HG03108 (cell line): ENCODE measurements at regions not wholly inside any gene's neighbourhood (a gene's known extent, or its start where the extent isn't known, plus 50 kb on each side); places are given as distances from the start of the nearest gene placed in this dataset.
"Not testable (repeated sequence)": the region's sequence is repeated elsewhere in the genome, so short reads cannot be mapped to it uniquely, and the experiment has no call there.

ENCODE experiments used
- ATAC-seq: cut with Tn5 transposase; IDR thresholded peaks from one replicate; pipeline ENCODE4 v1.9.1; 2021; ENCODE audit warnings: moderate library complexity; ENCODE audit not compliant: unreplicated experiment

GRCh38 chr5:50898966-50899365, 232.5 kb downstream of the PARP8 start:
- ATAC-seq, result no peak

- no peak for ATAC-seq
Observed at GRCh38 chr5:50900952-50901510, 234.6 kb downstream of the PARP8 start.

GRCh38 chr5:50903651-50904050, 237.2 kb downstream of the PARP8 start:
- no peak for ATAC-seq

GRCh38 chr5:50905996-50906570, 239.6 kb downstream of the PARP8 start:
- ATAC-seq, result no peak

- ATAC-seq, result not testable (repeated sequence)
Observed at GRCh38 chr5:50920160-50920559, 253.7 kb downstream of the PARP8 start.

GRCh38 chr5:50921366-50922133, 255.1 kb downstream of the PARP8 start:
- no peak for ATAC-seq

- not testable (repeated sequence) for ATAC-seq
Observed at GRCh38 chr5:50922134-50922941, 255.9 kb downstream of the PARP8 start.

GRCh38 chr5:50922942-50923767, 256.7 kb downstream of the PARP8 start:
- no peak for ATAC-seq

GRCh38 chr5:50923768-50924494, 257.5 kb downstream of the PARP8 start:
- ATAC-seq, result no peak

- ATAC-seq, result no peak
Observed at GRCh38 chr5:50927953-50928352, 261.5 kb downstream of the PARP8 start.

- ATAC-seq, result no peak
Observed at GRCh38 chr5:50929174-50929573, 262.7 kb downstream of the PARP8 start.

GRCh38 chr5:50934343-50934742, 267.9 kb downstream of the PARP8 start:
- ATAC-seq, result no peak

- no peak for ATAC-seq
Observed at GRCh38 chr5:50945139-50945538, 278.7 kb downstream of the PARP8 start.

GRCh38 chr5:50947906-50948683, 281.7 kb downstream of the PARP8 start:
- no peak for ATAC-seq

- ATAC-seq, result no peak
Observed at GRCh38 chr5:50953290-50953689, 286.9 kb downstream of the PARP8 start.

- no peak for ATAC-seq
Observed at GRCh38 chr5:50958852-50959457, 292.5 kb downstream of the PARP8 start.

- peak; percentile 60 for ATAC-seq
Observed at GRCh38 chr5:50962934-50963872, 296.8 kb downstream of the PARP8 start.
